Hematopoietic multipotent progenitor cell treated with erythropoietin and hydrocortisone succinate and interleukin-3 and kit ligand, for 8 days (in vitro differentiated cells): ENCODE measurements at regions not wholly inside any gene's neighbourhood (a gene's known extent, or its start where the extent isn't known, plus 50 kb on each side); places are given as distances from the start of the nearest gene placed in this dataset.

ENCODE experiments used
- DNase-seq: peaks from one replicate; pipeline ENCODE4 v3.0.0-alpha.2; 2015

DNA sequence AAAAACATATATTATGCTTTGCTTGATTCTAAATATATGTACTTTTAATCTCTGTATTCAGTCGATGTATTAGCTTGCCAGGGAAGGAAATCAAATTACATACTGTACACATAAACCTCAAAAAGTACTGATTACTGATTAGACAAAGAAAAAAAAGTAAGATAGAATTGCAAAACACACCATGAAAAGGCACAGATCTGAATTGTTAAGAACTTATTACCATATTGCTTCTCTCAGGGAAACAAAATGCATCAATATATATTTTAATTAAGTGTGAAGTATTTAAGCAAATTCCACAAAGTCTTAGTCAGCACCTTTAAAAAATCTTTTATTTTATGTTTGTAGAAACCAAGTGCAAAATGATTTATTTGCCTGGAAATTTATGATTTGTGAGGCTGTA lies 309.3 kb downstream of the RNF144A start:
- no peak for DNase-seq

DNA sequence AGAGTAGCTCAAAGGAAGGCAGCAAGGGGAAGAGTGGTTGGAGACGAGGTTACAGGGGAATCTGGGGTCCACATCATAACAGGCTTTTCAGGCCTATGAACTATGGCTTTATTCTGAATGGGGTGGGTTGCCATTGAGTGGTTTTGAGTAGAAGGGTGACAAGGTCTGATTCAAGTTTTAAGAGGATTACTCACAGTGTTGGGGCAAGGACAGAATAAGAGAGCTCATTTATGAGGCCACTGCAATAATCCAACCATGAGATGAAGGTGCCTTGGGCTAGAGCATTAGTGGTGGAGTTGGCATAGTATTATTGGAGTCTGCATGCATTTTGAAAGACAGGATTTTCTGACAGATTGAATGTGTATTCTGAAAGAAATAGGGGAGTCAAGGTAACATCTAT lies 315.9 kb downstream of the RNF144A start:
- DNase-seq: no peak

DNA sequence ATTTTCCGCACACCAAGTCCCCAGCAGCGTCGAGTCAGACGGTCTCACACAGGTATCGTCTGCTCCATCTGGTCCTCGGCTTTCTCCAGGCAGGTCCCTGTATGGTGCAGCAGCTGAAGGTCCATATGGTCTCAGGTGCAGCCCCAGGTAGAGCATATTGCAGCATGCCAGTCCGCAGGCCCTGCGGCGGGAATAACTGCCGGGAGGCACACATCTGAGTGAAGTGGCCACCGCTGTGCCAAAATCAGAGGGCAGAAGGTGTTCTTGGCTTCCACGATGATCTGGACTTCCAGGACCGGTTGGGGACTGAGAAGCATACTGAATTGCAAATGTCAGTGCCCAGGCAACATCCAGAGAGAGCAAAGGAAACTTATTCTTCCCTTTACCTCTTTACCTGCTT lies 320.3 kb downstream of the RNF144A start:
- DNase-seq: no peak

DNA sequence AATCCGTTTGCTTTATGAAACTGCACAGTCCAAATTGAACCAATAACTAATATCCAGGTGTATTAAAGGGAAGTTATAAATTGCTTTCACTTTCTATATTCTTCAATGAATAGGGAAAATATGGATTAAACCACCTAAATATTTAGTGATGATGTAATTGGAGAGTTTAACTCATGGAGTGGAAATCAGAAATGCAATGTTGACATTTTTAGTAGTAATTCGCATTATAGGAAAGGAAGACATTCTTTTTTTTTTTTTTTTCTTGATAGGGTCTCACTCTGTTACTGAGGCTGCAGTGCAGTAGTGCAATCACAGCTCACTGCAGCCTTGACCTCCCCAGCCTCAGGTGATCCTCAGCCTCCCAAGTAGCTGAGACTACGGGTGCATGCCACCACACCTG lies 321.9 kb downstream of the RNF144A start:
- DNase-seq: no peak

DNA sequence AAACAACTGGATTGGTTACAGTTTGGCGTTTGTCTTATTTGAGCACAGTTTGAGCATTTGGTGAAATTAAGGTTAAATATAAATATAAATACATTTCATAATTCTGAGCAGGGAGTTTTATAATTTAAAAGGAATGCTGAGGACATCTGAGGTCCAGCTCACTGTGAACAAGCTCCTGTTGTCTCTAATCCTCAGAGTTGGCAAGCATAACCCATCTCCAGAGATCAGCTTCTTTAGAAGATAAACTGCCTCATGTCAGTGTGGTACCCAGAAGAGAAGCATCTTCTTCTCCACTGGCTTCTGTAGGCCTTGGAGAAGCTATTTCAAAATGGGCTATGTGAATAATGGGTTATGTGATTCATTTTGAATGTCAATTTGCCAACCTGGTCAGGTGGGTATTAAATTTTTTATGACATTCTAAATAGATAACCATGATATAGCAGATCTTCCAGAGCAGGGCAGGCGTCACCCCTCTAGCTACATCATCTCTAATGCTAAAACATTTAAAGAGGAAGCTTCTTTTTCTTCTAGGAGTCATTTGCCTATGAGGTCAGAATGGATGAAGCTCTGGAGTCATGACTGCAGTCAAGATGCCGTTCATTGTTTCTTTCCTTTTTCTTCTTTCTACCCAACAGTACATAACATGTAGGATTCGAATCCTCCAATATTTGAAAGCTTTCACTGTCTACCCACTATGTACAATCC lies 324.0 kb downstream of the RNF144A start:
- DNase-seq: no peak

DNA sequence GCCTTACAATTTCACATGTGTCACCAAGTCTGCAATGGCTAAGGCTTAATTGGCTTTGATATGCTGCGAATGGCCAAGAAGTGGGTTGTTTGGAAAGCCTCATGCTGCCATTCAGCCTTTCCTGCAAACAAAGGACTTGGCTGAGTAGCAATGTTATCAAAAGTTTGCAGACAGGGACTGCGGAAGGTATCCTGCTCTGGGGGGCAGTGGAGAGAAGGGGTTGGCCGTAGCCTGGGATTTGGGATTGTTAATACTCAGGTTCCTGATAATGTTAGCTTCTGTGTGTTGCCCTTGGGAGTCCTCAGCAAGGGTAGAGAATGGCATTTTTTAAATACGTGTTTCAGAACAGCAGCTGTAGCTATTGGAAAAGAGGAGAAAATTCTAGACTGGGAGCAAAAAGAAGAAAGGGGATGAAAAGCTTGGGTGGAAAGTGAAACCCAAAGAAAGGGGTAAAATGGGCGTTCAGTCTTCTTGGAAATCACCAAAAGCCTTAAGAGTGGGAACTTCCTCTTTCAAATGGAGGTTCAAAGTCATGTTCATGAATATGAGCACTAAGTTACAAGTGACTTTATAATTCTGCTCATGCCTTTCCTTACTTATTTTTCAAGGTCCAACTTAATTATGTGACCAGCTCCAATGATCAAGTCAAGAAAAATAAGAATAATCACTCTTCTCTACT lies 325.1 kb downstream of the RNF144A start:
- no peak for DNase-seq

DNA sequence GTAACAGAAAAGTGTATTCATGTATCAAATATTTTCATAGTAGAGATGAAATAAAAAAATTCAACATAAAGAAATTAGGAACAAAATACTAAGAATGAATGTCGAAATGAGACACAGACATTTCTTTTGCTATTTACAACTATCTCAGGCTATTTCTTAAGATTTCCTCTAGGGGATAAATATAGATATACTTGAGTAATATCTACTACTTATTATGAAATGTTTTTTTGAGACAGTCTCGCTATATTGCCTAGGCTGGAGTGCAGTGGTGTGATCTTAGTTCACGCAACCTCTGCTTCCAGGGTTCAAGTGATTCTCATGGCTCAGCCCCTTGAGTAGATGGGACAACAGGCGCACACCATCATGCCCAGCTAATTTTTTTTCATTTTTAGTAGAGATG lies 326.1 kb downstream of the RNF144A start:
- no peak for DNase-seq

DNA sequence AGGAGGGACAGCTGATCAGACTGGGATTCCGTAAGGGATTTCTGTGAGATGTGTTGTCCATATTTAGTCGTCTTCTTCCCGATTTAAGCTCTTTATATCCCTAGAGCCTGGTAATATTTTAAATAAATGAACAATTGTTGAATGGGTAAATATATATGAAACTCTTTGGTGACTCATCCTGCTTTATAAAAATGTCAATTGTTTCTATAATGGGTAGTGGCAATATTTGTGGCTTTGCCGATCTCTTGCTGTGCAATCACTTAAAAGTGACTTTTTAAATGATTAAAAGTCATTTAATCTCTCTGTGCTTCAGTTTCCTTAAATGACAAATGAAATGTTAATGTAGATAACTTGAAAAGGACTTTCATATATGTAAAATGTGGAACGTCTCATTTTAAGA lies 339.2 kb downstream of the RNF144A start:
- no peak for DNase-seq

DNA sequence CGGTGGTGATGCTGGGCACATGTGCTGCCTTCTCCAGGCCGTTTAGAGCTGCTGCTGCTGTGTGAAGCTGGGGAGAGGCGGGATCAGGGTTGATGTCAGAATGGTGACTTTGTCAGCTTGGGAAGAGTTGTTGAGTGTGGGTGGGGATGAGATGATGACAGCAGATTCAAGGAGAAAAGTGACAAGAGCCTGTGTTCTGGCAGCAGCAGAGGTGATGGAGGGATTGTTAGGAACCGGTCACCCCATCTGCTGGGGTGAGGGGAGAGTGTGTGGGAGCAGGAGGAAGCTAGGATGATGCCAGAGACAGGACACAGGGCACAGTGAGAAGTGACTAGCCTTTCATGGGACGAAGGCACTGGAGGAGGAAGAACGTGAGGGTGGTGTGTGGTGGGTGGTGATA lies 345.5 kb downstream of the RNF144A start:
- peak; percentile 4 for DNase-seq

DNA sequence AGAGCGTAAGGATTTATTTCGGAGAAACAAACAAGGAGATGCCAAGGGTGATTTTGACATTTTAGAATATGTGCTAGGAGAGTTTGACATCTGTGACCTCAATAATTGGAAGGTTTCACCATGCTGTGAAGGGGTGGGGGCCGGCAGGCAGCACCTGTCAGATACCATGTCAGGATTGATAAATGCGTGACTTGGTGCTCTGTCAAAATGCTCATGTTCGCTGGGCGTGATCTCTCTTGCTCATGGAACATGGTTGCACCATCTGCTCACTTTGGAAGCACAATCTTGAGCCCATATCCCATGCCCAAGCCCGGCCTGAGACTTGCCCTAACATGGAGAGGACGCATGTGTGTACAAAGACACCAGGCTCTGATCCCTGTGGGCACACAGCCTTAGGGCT lies 347.6 kb downstream of the RNF144A start:
- no peak for DNase-seq

DNA sequence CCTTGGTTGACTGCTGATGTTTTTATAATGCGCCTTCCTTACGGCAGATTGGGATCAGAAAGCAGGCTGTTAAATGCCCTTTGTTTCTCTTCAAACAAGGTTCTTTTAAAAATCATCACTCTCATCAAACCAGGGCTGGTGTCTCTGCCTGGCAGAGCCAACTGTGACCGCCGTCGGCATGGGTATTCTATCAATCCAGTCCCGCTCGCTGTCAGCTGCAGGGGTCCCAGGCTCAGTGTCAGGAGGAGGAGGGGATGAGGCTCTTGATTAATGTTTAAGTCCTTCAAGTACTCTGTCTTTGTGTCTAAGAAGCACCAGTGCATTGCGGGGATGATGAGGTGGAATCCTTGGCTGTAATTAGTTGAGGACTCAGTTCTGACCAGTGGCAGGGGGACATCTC lies 348.1 kb downstream of the RNF144A start:
- no peak for DNase-seq

DNA sequence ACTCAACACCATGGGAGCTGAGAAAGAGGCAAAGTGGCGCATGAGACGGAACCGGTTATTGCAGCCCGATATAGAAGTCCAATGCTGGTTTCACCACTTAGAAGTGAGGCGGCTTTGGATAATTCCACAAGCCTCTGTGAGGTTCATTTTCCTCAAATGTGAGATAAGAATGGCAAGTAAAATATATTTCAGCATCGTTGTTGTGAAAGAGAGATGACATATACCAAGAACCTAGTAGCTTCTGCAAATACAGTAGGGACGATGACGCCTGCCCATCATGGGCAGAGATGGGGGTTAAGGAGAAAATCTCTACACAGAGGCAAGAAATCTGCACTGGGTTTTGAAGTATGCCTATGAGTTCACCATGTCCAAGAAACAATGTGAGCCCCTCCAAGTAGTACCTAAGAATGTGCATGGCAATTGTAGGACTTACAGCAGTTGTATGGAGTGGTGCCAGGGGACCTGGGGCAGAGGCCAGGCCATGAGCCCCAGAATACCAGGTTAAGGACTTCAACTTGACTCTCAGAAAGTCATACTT lies 352.0 kb downstream of the RNF144A start:
- no peak for DNase-seq

DNA sequence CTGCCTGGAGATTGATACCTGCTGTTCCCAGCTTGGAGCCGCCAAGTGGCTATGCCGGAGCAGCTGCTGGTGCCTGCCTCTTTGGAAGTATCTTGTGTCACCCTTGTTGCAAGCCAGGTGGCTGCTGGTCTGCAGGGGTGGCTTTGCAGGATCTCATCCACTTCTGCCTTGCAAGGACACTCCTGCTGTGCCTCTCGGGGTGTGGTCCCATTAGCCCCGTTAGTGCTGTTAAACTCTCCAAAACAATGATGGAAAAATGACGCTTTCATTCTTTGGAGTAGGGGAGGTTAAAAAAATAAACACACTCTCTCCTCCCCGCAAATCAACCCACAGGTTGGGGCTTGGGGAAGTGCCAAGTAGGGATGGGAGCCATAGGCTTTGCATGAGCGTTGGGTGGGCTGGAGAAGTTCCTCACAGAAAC lies 352.8 kb downstream of the RNF144A start:
- DNase-seq: no peak

DNA sequence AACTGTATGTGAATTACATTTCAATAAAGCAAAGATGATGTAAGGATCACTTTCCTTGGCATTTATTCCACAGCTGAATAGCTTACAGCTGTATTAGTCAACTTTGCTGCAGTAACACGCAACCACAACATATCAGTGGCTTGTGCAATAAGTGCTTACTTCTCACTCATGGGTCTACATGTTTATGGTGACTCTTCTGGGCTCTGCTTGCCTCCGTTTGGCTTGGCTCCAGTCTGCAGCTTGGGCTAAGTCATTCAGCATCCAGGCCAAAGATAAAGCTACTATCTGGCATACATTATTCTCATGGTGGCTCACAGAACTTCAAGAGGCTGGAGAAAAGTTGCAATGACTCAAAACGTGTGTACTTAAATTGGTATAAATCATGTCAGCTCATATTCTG lies 355.0 kb downstream of the RNF144A start:
- DNase-seq: no peak

DNA sequence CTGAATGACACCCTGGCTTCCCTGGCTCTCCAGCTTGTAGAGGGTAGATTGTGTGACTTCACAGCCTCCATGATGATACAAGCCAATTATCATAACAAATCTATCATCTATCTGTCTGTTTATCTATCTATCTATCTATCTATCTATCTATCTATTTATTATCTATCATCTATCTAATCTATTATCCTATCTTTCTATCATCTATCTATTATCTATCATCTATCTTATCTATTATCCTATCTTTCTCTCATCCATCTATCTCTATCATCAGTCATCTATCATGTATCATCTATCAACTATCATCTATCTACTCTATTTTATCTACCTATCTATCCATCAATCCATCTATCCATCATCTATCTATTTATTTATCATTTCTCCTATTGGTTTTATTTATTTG lies 361.8 kb downstream of the RNF144A start:
- no peak for DNase-seq

DNA sequence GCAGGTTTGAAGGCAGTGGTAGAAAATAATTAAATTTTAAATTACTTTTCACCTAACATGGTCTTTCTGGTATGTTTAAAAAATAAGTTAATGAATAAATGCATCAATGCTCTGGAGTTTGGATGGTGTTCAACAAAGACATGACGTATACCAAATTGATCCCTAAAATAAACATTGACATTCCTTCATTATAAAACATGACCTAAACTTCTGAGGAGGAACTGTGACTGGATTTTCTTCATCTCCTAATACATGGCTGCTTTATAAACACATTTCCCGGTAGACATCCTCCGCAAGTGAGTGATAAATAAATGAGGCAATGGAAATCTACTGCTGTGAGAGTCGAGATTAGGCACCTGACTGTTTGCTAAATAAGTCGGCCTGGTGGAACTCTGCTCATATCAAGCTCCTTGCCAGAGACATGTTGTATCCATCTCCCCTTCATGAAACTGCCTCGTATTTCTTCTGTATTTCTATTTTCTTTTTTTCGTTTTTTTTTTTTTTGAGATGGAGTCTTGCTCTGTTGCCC lies 362.3 kb downstream of the RNF144A start:
- DNase-seq: no peak

DNA sequence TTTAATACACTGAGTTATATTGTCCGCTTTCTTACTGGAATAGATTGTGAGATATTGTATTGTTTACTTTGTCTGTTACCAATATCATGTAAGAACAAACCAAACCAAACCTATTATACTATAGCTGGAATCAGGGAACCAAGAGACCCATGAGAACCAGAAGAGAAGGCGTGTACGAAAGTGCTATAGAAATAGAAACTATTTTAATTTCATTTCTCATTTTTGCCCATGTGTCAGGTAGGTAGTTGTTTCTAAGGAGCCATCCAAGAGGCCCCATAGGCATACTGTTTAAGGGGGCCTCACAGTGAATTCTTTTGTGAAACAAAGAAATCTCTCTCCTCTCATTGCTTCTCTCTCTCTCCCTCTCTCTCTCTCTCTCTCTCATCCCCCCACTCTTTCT lies 363.6 kb downstream of the RNF144A start:
- no peak for DNase-seq

DNA sequence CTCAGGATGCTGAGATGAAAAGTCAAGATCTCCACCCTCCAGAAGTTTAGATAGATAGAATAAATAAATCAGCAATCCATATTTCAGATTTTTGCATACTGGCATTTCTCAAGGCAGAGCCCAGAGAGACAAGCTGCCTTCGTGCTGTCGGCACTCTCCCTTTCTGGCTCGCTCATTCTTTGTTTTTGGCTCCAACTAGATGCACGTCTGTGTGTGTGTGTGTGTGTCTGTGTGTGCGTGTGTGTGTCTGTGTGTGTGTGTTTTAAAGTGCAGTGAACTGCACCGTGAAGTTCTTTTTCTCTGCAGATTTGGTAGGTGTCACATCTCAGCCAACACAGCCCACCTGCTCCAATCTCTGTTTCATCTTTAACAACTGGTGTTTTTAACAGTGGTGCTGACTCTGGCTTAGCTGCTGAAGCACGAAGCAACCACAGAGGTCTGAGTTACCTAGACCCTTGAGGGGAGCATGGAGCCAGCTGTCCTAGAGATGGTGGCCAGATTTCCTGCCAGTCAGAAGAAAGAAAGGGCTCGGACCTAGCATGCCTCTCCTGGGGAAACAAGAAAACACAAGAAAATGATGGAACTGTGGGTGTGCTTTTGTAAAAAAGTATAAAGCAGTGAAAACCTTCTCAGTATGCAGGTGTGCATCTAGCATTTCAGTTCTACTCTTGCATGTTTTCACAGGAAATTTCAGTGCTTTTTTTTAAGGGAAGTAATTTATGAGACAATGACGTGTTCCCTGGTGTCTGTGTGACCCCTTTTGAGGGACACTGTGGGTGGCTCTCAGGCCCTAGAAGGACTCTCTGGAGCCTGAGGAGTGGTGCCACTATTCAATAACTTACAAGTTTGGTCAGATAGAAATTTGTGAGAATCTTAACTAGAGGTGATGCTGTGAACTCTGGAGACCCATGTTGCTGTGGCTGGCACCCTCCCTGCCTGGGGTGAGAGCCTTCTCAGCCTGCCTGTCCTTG lies 364.3 kb downstream of the RNF144A start:
- no peak for DNase-seq

DNA sequence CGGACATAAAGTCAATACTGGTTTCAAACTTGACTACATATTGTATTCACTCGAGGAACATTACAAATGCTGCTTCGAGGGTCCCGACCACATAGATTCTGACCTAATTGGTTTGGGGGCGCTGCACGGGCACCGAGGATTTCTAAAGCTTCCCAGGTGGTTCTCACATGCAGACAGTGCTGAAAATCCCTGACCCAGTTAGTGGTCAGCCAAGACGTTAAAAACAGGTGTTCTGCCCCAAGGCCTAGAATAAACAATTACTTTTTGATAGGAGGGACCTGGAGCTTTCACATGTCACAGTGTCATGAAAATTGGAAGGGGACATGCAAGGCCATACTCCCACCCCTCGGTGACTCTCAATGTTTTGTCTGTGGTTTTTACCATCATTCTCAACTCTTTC lies 368.9 kb downstream of the RNF144A start:
- DNase-seq: no peak

DNA sequence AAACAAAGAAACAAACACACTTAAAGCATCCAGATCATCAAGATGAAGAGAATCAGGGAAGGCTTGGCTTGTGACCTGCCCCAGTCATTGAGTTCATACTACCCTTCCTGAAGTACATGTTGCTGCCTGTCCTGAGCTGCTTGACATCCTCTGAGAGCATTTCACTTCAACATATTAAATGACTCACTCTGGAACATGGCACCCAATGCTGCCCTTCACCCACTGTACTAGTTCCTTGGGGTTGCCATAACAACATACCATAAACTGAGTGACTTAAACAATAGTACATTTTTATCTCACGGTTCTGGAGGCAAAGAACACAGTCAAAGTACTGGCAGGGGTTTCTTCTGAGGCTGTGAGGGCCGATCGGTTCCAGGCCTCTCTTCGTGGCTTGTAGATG lies 371.3 kb downstream of the RNF144A start:
- no peak for DNase-seq

DNA sequence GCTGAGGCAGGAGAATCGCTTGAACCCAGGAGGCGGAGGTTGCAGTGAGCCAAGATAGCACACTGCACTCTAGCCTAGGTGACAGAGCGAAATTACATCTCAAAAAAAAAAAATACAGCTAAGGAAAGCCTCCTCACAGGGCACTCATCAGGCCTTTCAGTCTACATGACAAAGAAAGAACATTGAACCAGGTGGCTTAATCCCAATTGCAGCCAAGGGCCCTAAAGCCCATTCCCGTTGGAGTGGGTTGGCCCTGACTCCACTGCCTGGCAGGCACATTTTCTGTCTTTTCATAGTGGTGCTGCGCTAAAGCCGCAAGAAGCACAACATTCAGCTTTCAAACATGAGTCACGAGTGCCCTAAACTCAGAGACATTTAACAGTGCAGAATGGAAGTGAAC lies 372.5 kb downstream of the RNF144A start:
- DNase-seq: no peak

DNA sequence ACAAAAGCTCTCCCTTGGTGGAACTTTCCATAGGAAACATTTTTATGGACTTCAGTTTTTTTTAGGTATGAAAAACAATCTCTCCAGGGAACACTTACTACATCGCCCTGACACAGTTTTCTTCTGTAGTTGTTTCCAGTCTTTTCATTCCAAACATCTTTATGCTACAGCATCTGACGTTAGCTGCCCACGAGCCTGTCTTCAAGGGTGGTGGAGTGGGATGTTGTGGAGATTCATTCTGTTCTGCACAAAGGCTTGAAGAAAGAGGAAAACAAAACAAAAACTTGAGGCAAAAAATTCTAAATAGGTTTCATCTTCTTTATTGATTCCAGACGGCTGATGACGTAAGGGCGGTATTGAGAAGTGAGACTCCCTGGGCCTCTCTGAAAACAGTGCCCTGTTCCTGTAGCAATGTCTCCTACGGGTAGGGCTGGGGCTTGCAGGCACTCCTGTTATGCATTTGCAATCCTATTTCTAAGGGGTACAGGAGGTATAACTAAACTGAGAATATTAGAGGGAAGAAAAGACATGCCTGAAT lies 375.0 kb downstream of the RNF144A start:
- no peak for DNase-seq

DNA sequence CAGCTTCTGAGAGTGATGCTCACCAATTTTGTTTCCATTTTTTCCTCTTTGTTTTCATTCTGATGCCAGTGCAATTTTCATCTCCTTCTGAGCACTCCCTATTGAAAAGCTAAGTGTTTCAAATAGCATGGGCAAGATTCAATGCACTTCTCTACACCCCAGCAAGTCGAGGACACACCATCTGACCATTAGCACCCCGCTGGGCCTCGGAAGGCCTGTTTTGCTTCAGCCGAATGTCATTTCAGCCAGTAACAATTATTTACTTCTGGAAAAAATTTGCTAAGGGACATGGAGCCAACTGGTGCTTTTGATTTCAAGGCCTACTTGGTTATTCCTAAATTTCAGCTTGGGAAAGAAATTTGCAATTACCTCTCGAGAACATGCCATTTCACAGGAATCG lies 392.4 kb downstream of the RNF144A start:
- no peak for DNase-seq
